PC-3 (cell line): ENCODE measurements at regions not wholly inside any gene's neighbourhood (a gene's known extent, or its start where the extent isn't known, plus 50 kb on each side); places are given as distances from the start of the nearest gene placed in this dataset.

Source experiments
- ATAC-seq: fragments of 200-7000 bp; cut with Tn5 transposase; 2 replicates; pipeline ENCODE4 v1.9.1; 2020; ENCODE audit warnings: mild to moderate bottlenecking, moderate library complexity
- BruUV-seq: library from RNA; stranded (reverse); fragments of 400-500 nt; replicated peaks from 2 replicates; lab custom pipeline; 2021; lab: Mats Ljungman, UMichigan
- CTCF ChIA-PET: fragments of 300-600 bp; sonication (Branson Sonifier 250); formaldehyde crosslinking; loops from one replicate; lab custom pipeline; 2022; ENCODE audit warnings: antibody characterized with exemption; lab: Charles Lee
- POLR2A ChIA-PET: fragments of 300-600 bp; sonication (Branson Sonifier 250); formaldehyde crosslinking; loops from one replicate; lab custom pipeline; 2022; ENCODE audit warnings: antibody characterized with exemption; ENCODE audit not compliant: unreplicated experiment; lab: Charles Lee
- DNase-seq: peaks from one replicate; pipeline ENCODE4 v3.0.0-alpha.2; 2015
- H2AFZ ChIP-seq: fragments of 300-600 bp; sonication (generic); 2 replicates; pipeline ENCODE4 v1.6.0; 2016; ENCODE audit warnings: antibody characterized with exemption, low read length
- H3F3A ChIP-seq: fragments of 300-600 bp; sonication (generic); one replicate; pipeline ENCODE4 v1.6.0; 2017; ENCODE audit warnings: antibody characterized with exemption, low read length, control low read depth, mild to moderate bottlenecking; ENCODE audit not compliant: unreplicated experiment
- H3K27ac ChIP-seq: fragments of 300-600 bp; sonication (generic); 2 replicates; pipeline ENCODE4 v1.5.1; 2016; ENCODE audit warnings: mild to moderate bottlenecking, low read length
- H3K27me3 ChIP-seq: fragments of 300-600 bp; sonication (generic); 2 replicates; pipeline ENCODE4 v1.6.1; 2016; ENCODE audit warnings: low read length, mixed read lengths
- H3K36me3 ChIP-seq: fragments of 300-600 bp; sonication (generic); 2 replicates; pipeline ENCODE4 v1.6.1; 2016; ENCODE audit warnings: low read depth, mixed run types, low read length, mixed read lengths
- H3K4me1 ChIP-seq: fragments of 300-600 bp; sonication (generic); 2 replicates; pipeline ENCODE4 v1.5.1; 2016; ENCODE audit warnings: low read length; ENCODE audit not compliant: insufficient read depth
- H3K4me2 ChIP-seq: fragments of 300-600 bp; sonication (generic); 2 replicates; pipeline ENCODE4 v1.6.0; 2016; ENCODE audit warnings: low read length
- H3K4me3 ChIP-seq: fragments of 300-600 bp; sonication (generic); 2 replicates; pipeline ENCODE4 v1.5.1; 2016; ENCODE audit warnings: mild to moderate bottlenecking, low read length, mixed read lengths
- H3K79me2 ChIP-seq: fragments of 300-600 bp; sonication (generic); 2 replicates; pipeline ENCODE4 v1.6.1; 2017; ENCODE audit warnings: low read length, mixed read lengths
- H3K9ac ChIP-seq: fragments of 300-600 bp; sonication (generic); 2 replicates; pipeline ENCODE4 v1.6.0; 2016; ENCODE audit warnings: mild to moderate bottlenecking, low read length
- H3K9me2 ChIP-seq: fragments of 300-600 bp; sonication (generic); replicated peaks from 2 replicates; pipeline ENCODE4 v1.6.1; 2016; ENCODE audit warnings: mixed run types, low read length, mixed read lengths
- H3K9me3 ChIP-seq: fragments of 300-600 bp; sonication (generic); 2 replicates; pipeline ENCODE4 v1.6.1; 2016; ENCODE audit warnings: low read length, mixed read lengths
- H4K20me1 ChIP-seq: fragments of 300-600 bp; sonication (generic); 2 replicates; pipeline ENCODE4 v1.6.1; 2016; ENCODE audit warnings: low read length, mixed read lengths
- CTCF ChIP-seq: fragments of 300-600 bp; sonication (generic); conservative IDR thresholded peaks from 2 replicates; pipeline ENCODE4 v1.5.1; 2017; ENCODE audit warnings: antibody characterized with exemption, low read depth, mild to moderate bottlenecking, low read length
- EZH2 ChIP-seq: fragments of 300-600 bp; sonication (generic); IDR thresholded peaks from one replicate; pipeline ENCODE4 v1.6.1; 2017; ENCODE audit warnings: antibody characterized with exemption, mild to moderate bottlenecking, low read length; ENCODE audit not compliant: unreplicated experiment
- intact Hi-C: fragments of 100-400 bp; cut with micrococcal nuclease; formaldehyde crosslinking; loops from 2 replicates; pipeline ENCODE4 v1.9.0; 2023

DNA sequence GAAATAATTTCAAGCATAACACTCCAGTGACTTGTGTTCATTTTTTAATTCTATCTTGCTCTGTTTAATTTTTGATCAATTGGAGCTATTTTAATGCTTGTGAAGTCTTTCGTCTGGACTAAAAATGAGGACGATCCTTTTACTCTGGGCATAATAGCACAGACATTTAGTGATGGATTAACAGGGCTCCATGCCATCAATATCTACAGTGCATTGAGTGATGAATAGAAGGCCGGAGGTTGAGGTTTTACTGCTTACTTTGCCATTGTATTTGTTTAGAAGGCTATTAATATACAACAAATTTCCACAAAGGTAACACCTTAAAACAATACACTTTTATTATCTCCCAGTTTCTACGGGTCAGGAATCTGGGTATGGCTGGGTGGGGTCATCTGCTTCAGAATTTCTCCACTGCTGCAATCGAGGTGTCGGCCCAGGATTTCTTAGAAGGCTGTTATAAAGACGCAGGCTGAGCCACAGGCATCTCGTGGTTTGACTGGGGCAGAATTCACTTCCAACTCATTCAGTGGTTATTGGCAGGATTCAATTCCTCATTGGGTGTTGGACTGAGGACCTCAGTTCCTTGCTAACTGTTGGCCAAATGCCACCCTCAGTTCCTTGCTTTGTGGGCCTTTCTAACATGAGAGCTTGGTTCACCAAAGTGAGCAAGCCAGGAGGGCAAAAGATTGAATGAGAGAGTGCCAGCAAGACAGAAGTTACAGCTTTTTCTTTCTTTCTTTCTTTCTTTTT, 265.4 kb upstream of the VLDLR start:
- CTCF ChIA-PET = no interaction called here
- H3K27me3 ChIP-seq = peaks cover 10% of the 10 kb centered on the region; the same call in 1 of the 2 replicates
- BruUV-seq = no TSS peak

GRCh38 chr9:2359891-2360471, 261.6 kb upstream of the VLDLR start:
- CTCF ChIA-PET = no interaction called here

More for the DNA sequence above, 265.4 kb upstream of the VLDLR start:
- H3F3A ChIP-seq = no peaks in the 10 kb centered on the region
- H3K4me2 ChIP-seq = no peak overlapping the region
- H3K4me3 ChIP-seq = no peak overlapping the region
- no peaks in the 10 kb centered on the region for H3K9me2 ChIP-seq
- H3K4me1 ChIP-seq = no peaks in the 10 kb centered on the region
- no peak overlapping the region for H3K27ac ChIP-seq
- intact Hi-C loops = no loop called here
- H2AFZ ChIP-seq = no peak overlapping the region
- POLR2A ChIA-PET = no interaction called here
- TF ChIP-seq EZH2 = no peak
- TF ChIP-seq CTCF = no peak
- DNase-seq (peak; percentile 28), ATAC-seq (no peak)
- no peaks in the 10 kb centered on the region for H3K36me3 ChIP-seq
- H3K9ac ChIP-seq = no peak overlapping the region
- no peaks in the 10 kb centered on the region for H3K79me2 ChIP-seq
- H4K20me1 ChIP-seq = no peaks in the 10 kb centered on the region
- H3K9me3 ChIP-seq = no peaks in the 10 kb centered on the region

More at GRCh38 chr9:2359891-2360471, 261.6 kb upstream of the VLDLR start:
- POLR2A ChIA-PET = no interaction called here
- BruUV-seq = no TSS peak
- intact Hi-C loops = no loop called here
- no peak overlapping the region for H3K4me2 ChIP-seq
- no peaks in the 10 kb centered on the region for H4K20me1 ChIP-seq
- H3K36me3 ChIP-seq = no peaks in the 10 kb centered on the region
- no peaks in the 10 kb centered on the region for H3K9me2 ChIP-seq
- ATAC-seq (no peak), DNase-seq (no peak)
- H3K27me3 ChIP-seq = 0 out of 2 replicates have a peak, but pooled peaks cover 16% of the 10 kb centered on the region
- H3F3A ChIP-seq = no peaks in the 10 kb centered on the region
- no peak for TF ChIP-seq CTCF
- no peak overlapping the region for H2AFZ ChIP-seq
- H3K79me2 ChIP-seq = no peaks in the 10 kb centered on the region
- no peak overlapping the region for H3K9ac ChIP-seq
- H3K4me3 ChIP-seq = no peak overlapping the region
- no peaks in the 10 kb centered on the region for H3K4me1 ChIP-seq
- H3K9me3 ChIP-seq = no peaks in the 10 kb centered on the region
- H3K27ac ChIP-seq = no peak overlapping the region
